Keratinocyte (primary cell): ENCODE measurements at regions not wholly inside any gene's neighbourhood (a gene's known extent, or its start where the extent isn't known, plus 50 kb on each side); places are given as distances from the start of the nearest gene placed in this dataset.

Source experiments
- DNase-seq: peaks from one replicate; pipeline ENCODE4 v3.0.0-alpha.2; 2011; ENCODE audit warnings: low read depth, missing footprints, low spot score
- FAIRE-seq: peaks from 2 replicates; lab custom pipeline; 2011; peaks lifted over from hg19 to GRCh38; lab: Jason Lieb, UNC
- H2AFZ ChIP-seq: 2 replicates; pipeline ENCODE4 v1.6.0; 2012; ENCODE audit warnings: low read length, control low read depth, inconsistent platforms; ENCODE audit not compliant: control insufficient read depth
- H3K27ac ChIP-seq: 2 replicates; pipeline ENCODE4 v1.5.1; 2011; ENCODE audit warnings: low read length; ENCODE audit not compliant: control insufficient read depth, insufficient read depth
- H3K27me3 ChIP-seq: 3 replicates; pipeline ENCODE4 v1.6.0; 2011; ENCODE audit warnings: low read length; ENCODE audit not compliant: control insufficient read depth, insufficient read depth; ENCODE audit errors: extremely low read depth
- H3K36me3 ChIP-seq, 2 experiments: 2 replicates in 1 of 2; 3 replicates in 1 of 2; pipeline ENCODE4 v1.5.1; 2011; ENCODE audit warnings: low read length in 2 of 2, mild to moderate bottlenecking in 1 of 2; ENCODE audit not compliant: control insufficient read depth in 2 of 2, insufficient read depth in 2 of 2; ENCODE audit errors: extremely low read depth in 1 of 2
- H3K4me1 ChIP-seq: 3 replicates; pipeline ENCODE4 v1.5.1; 2011; ENCODE audit warnings: low read length; ENCODE audit not compliant: control insufficient read depth, insufficient read depth; ENCODE audit errors: extremely low read depth
- H3K4me2 ChIP-seq: 3 replicates; pipeline ENCODE4 v1.6.0; 2011; ENCODE audit warnings: low read depth, low read length; ENCODE audit not compliant: control insufficient read depth, insufficient read depth; ENCODE audit errors: extremely low read depth
- H3K4me3 ChIP-seq, 3 experiments: fragments of 200-600 bp in 1 of 3; sonication (generic) in 1 of 3; 2 replicates in 2 of 3; 3 replicates in 1 of 3; pipeline ENCODE4 v1.5.1; 2011 to 2016; ENCODE audit warnings: low read length in 3 of 3, mild to moderate bottlenecking in 3 of 3, control low read depth in 2 of 3, inconsistent platforms in 1 of 3, low read depth in 1 of 3, mixed read lengths in 1 of 3, mixed run types in 1 of 3, moderate library complexity in 1 of 3; ENCODE audit not compliant: control insufficient read depth in 2 of 3, insufficient read depth in 2 of 3; ENCODE audit errors: extremely low read depth in 1 of 3
- H3K79me2 ChIP-seq: 2 replicates; pipeline ENCODE4 v1.6.0; 2012; ENCODE audit warnings: low read length; ENCODE audit not compliant: control insufficient read depth, insufficient read depth
- H3K9ac ChIP-seq: 3 replicates; pipeline ENCODE4 v1.6.0; 2011; ENCODE audit warnings: low read length; ENCODE audit not compliant: control insufficient read depth, insufficient read depth; ENCODE audit errors: extremely low read depth
- H3K9me1 ChIP-seq: 3 replicates; pipeline ENCODE4 v1.6.0; 2011; ENCODE audit warnings: low read length; ENCODE audit not compliant: control insufficient read depth, insufficient read depth; ENCODE audit errors: extremely low read depth
- H3K9me3 ChIP-seq: 2 replicates; pipeline ENCODE4 v1.5.1; 2012; ENCODE audit warnings: low read depth, low read length; ENCODE audit not compliant: control insufficient read depth
- H4K20me1 ChIP-seq: 3 replicates; pipeline ENCODE4 v1.6.0; 2011; ENCODE audit warnings: low read length; ENCODE audit not compliant: control insufficient read depth, insufficient read depth; ENCODE audit errors: extremely low read depth
- CTCF ChIP-seq, 3 experiments: IDR thresholded peaks in 1 of 3; conservative IDR thresholded peaks in 1 of 3; optimal IDR thresholded peaks in 1 of 3; 2 replicates in 2 of 3; 3 replicates in 1 of 3; pipeline versions ENCODE3 to v1.5.1; 2011; ENCODE audit warnings: low read length in 3 of 3, mild to moderate bottlenecking in 3 of 3, moderate library complexity in 2 of 3, control low read depth in 1 of 3, inconsistent platforms in 1 of 3; ENCODE audit not compliant: insufficient read depth in 2 of 3; ENCODE audit errors: extremely low read depth in 1 of 3
- EZH2 ChIP-seq: IDR thresholded peaks from one replicate; pipeline ENCODE4 v1.6.1; 2012; ENCODE audit warnings: inconsistent platforms, mild to moderate bottlenecking, low read length, moderate library complexity
- dilution Hi-C: fragments of 300-500 bp; cut with MboI; formaldehyde crosslinking; loops from one replicate; pipeline ENCODE4 v1.7.0; 2020; ENCODE audit warnings: low sequenced_read_pairs; ENCODE audit not compliant: extremely low pct_ligation_motif_present

- no peaks in the 10 kb centered on the region for H4K20me1 ChIP-seq
- no peak overlapping the region for H2AFZ ChIP-seq
- no peak for TF ChIP-seq CTCF (optimal IDR thresholded peaks at IDR 0.05 in 1 of 3, IDR thresholded peaks at IDR 0.05 in 1 of 3, conservative IDR thresholded peaks at IDR 0.05 in 1 of 3; ENCODE audit: extremely low read depth in 1 of 3, insufficient read depth in 2 of 3, low read length in 3 of 3)
- no peak for TF ChIP-seq EZH2
- H3K4me1 ChIP-seq: no peaks in the 10 kb centered on the region
- FAIRE-seq (no peak), DNase-seq (no peak)
- H3K4me2 ChIP-seq: no peak overlapping the region
- dilution Hi-C loops: no loop called here
- no peak overlapping the region for H3K9ac ChIP-seq
- no peaks in the 10 kb centered on the region for H3K79me2 ChIP-seq
- no peaks in the 10 kb centered on the region for H3K36me3 ChIP-seq
- no peak overlapping the region for H3K4me3 ChIP-seq
- H3K9me1 ChIP-seq: no peaks in the 10 kb centered on the region
- H3K27ac ChIP-seq: no peak overlapping the region
- no peaks in the 10 kb centered on the region for H3K9me3 ChIP-seq
- H3K27me3 ChIP-seq: no peaks in the 10 kb centered on the region
Measured at GRCh38 chr4:28772066-28772465, 1911.4 kb downstream of the STIM2 start.

GRCh38 chr4:28772788-28773187 is 1912.1 kb downstream of the STIM2 start:
- Histone ChIP-seq H2AFZ (no peak overlapping the region), H3K9ac (no peak overlapping the region), H3K4me2 (no peak overlapping the region), H3K4me3 (no peak overlapping the region), H3K4me1 (no peaks in the 10 kb centered on the region), H3K9me3 (no peaks in the 10 kb centered on the region), H3K79me2 (no peaks in the 10 kb centered on the region), H4K20me1 (no peaks in the 10 kb centered on the region), H3K27ac (no peak overlapping the region), H3K9me1 (no peaks in the 10 kb centered on the region), H3K27me3 (no peaks in the 10 kb centered on the region), H3K36me3 (no peaks in the 10 kb centered on the region)
- no peak for TF ChIP-seq CTCF (optimal IDR thresholded peaks at IDR 0.05 in 1 of 3, IDR thresholded peaks at IDR 0.05 in 1 of 3, conservative IDR thresholded peaks at IDR 0.05 in 1 of 3; ENCODE audit: extremely low read depth in 1 of 3, insufficient read depth in 2 of 3, low read length in 3 of 3)
- DNase-seq (no peak), FAIRE-seq (no peak)
- dilution Hi-C loops: no loop called here
